Esophagus muscularis mucosa (tissue), 3 donors: ENCODE measurements at regions not wholly inside any gene's neighbourhood (a gene's known extent, or its start where the extent isn't known, plus 50 kb on each side); places are given as distances from the start of the nearest gene placed in this dataset.

Experiments
- POLR2AphosphoS5 ChIP-seq, 2 donors: sonication (generic); formaldehyde crosslinking; IDR thresholded peaks; one replicate each; pipeline ENCODE4 v1.6.1; 2017; ENCODE audit warnings: antibody characterized with exemption in 2 of 2
- TF ChIP-seq, protein P1 (sequence below), 3 experiments: fragments of 200-600 bp in 2 of 3; fragments of 450-650 bp in 1 of 3; sonication (generic) in 2 of 3; IDR thresholded peaks; one replicate each; pipeline ENCODE4 v1.5.1; 2017 to 2019; ENCODE audit warnings: antibody characterized with exemption in 3 of 3, mild to moderate bottlenecking in 2 of 3, moderate library complexity in 1 of 3

DNA sequence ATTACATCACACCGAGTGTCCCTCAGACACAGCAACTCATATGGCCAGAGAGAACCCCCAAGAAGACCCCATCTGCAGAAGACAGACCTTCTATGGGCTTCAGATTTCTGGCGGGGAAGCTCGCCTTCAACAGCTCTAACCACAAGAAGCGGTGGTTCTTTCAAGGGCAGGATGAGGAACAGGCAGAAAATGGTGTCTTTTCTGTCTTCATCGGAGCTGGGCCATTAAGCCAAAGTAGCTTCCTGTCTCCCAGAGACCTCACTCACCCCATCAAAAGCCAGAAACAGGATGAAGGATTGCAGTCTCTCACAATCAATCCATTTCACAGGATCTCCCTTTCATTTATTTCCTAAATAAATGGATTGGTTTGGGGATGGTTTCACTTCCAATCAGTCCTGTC is 149.1 kb downstream of the HERPUD2 start:
- TF ChIP-seq, protein P1, sequence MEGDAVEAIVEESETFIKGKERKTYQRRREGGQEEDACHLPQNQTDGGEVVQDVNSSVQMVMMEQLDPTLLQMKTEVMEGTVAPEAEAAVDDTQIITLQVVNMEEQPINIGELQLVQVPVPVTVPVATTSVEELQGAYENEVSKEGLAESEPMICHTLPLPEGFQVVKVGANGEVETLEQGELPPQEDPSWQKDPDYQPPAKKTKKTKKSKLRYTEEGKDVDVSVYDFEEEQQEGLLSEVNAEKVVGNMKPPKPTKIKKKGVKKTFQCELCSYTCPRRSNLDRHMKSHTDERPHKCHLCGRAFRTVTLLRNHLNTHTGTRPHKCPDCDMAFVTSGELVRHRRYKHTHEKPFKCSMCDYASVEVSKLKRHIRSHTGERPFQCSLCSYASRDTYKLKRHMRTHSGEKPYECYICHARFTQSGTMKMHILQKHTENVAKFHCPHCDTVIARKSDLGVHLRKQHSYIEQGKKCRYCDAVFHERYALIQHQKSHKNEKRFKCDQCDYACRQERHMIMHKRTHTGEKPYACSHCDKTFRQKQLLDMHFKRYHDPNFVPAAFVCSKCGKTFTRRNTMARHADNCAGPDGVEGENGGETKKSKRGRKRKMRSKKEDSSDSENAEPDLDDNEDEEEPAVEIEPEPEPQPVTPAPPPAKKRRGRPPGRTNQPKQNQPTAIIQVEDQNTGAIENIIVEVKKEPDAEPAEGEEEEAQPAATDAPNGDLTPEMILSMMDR (IDR thresholded peaks at IDR 0.05), result no peak
- no peak for TF ChIP-seq POLR2AphosphoS5 (IDR thresholded peaks at IDR 0.05)
